ENCODE measurements at regions not wholly inside any gene's neighbourhood (a gene's known extent, or its start where the extent isn't known, plus 50 kb on each side); places are given as distances from the start of the nearest gene placed in this dataset.

DNA sequence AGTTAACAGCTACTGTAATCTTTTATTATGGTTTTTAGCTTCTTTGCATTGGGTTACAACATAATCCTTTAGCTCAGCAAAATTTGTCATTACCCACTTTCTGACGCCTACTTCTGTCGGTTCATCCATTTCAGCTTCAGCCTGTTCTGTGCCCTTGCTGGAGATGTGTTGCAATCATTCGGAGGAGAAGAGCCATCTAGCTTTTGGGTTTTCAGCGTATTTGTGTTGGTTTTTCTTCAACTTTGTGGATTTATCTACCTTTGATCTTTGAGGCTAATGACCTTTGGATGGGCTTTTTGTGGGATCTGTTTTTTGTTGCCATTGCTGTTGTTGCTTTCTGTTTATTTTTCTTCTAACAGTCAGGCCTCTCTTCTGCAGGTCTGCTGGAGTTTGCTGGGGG, 69.2 kb upstream of the ATXN7L3B start:
- no peak for TF ChIP-seq MAZ (IDR thresholded peaks at IDR 0.05; ENCODE audit: borderline replicate concordance, low read depth, low read length)
- TF ChIP-seq, protein P1, sequence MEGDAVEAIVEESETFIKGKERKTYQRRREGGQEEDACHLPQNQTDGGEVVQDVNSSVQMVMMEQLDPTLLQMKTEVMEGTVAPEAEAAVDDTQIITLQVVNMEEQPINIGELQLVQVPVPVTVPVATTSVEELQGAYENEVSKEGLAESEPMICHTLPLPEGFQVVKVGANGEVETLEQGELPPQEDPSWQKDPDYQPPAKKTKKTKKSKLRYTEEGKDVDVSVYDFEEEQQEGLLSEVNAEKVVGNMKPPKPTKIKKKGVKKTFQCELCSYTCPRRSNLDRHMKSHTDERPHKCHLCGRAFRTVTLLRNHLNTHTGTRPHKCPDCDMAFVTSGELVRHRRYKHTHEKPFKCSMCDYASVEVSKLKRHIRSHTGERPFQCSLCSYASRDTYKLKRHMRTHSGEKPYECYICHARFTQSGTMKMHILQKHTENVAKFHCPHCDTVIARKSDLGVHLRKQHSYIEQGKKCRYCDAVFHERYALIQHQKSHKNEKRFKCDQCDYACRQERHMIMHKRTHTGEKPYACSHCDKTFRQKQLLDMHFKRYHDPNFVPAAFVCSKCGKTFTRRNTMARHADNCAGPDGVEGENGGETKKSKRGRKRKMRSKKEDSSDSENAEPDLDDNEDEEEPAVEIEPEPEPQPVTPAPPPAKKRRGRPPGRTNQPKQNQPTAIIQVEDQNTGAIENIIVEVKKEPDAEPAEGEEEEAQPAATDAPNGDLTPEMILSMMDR (IDR thresholded peaks at IDR 0.05): no peak
- TF ChIP-seq, protein P2, sequence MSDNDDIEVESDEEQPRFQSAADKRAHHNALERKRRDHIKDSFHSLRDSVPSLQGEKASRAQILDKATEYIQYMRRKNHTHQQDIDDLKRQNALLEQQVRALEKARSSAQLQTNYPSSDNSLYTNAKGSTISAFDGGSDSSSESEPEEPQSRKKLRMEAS (IDR thresholded peaks at IDR 0.05): no peak
- TF ChIP-seq KDM1A (IDR thresholded peaks at IDR 0.05; ENCODE audit: low read depth): no peak
- no peak for TF ChIP-seq SREBF2 (IDR thresholded peaks at IDR 0.05)

All from A549 (cell line).